CD4-positive, alpha-beta memory T cell (primary cell): ENCODE measurements at regions not wholly inside any gene's neighbourhood (a gene's known extent, or its start where the extent isn't known, plus 50 kb on each side); places are given as distances from the start of the nearest gene placed in this dataset.
"Not testable (repeated sequence)": the region's sequence is repeated elsewhere in the genome, so short reads cannot be mapped to it uniquely, and the experiment has no call there.

ENCODE experiments used
- CTCF ChIA-PET: fragments of 350-600 bp; sonication (Branson Sonifier 250); formaldehyde crosslinking; loops from one replicate; lab custom pipeline; 2021; ENCODE audit warnings: inconsistent platforms; ENCODE audit not compliant: partially characterized antibody; lab: Charles Lee
- POLR2A ChIA-PET: fragments of 350-600 bp; sonication (Branson Sonifier 250); formaldehyde crosslinking; loops from one replicate; lab custom pipeline; 2021; ENCODE audit not compliant: partially characterized antibody; lab: Charles Lee
- DNase-seq, 5 donors: peaks; one replicate each; pipeline versions ENCODE4 v3.0.0 to v3.0.0-alpha.2; 2020 to 2022; ENCODE audit warnings: mixed read lengths in 1 of 5
- H3K27ac ChIP-seq: one replicate; pipeline ENCODE4 v1.7.0; 2013; ENCODE audit warnings: low read depth, low read length
- H3K27me3 ChIP-seq: 2 replicates; pipeline ENCODE4 v1.7.0; 2013; ENCODE audit warnings: mild to moderate bottlenecking, low read length, moderate library complexity; ENCODE audit not compliant: insufficient read depth
- H3K36me3 ChIP-seq: 2 replicates; pipeline ENCODE4 v1.7.0; 2013; ENCODE audit warnings: mild to moderate bottlenecking, low read length, moderate library complexity; ENCODE audit not compliant: insufficient read depth
- H3K4me1 ChIP-seq: 2 replicates; pipeline ENCODE4 v1.7.0; 2013; ENCODE audit warnings: mild to moderate bottlenecking, low read length, moderate library complexity; ENCODE audit not compliant: insufficient read depth
- H3K4me3 ChIP-seq, 2 donors: one replicate each; pipeline ENCODE4 v1.7.0; 2013; ENCODE audit warnings: low read length in 2 of 2, mild to moderate bottlenecking in 1 of 2
- H3K9me3 ChIP-seq, 2 donors: one replicate each; pipeline ENCODE4 v1.7.0; 2013; ENCODE audit warnings: low read length in 2 of 2, control low read depth in 1 of 2; ENCODE audit not compliant: control insufficient read depth in 1 of 2
- H3K27ac Mint-ChIP-seq, 7 donors: one replicate each; pipeline ENCODE4 v1.8.0; 2020 to 2021; ENCODE audit warnings: mixed read lengths in 7 of 7, mild to moderate bottlenecking in 6 of 7, inconsistent platforms in 3 of 7, moderate library complexity in 3 of 7
- H3K27me3 Mint-ChIP-seq, 2 donors: one replicate each; pipeline ENCODE4 v1.8.0; 2020 to 2021; ENCODE audit warnings: mixed read lengths in 2 of 2
- H3K36me3 Mint-ChIP-seq, 2 donors: one replicate each; pipeline ENCODE4 v1.8.0; 2020 to 2021; ENCODE audit warnings: mixed read lengths in 2 of 2, inconsistent platforms in 1 of 2, mild to moderate bottlenecking in 1 of 2
- H3K4me1 Mint-ChIP-seq, 4 donors: one replicate each; pipeline ENCODE4 v1.8.0; 2020 to 2021; ENCODE audit warnings: mixed read lengths in 4 of 4, mild to moderate bottlenecking in 1 of 4
- H3K4me3 Mint-ChIP-seq, 8 donors: one replicate each; pipeline ENCODE4 v1.8.0; 2020 to 2021; ENCODE audit warnings: mixed read lengths in 8 of 8, mild to moderate bottlenecking in 7 of 8, moderate library complexity in 6 of 8, inconsistent platforms in 3 of 8
- H3K9me3 Mint-ChIP-seq, 8 donors: one replicate each; pipeline ENCODE4 v1.8.0; 2020 to 2021; ENCODE audit warnings: mixed read lengths in 8 of 8, mild to moderate bottlenecking in 5 of 8, inconsistent platforms in 3 of 8, moderate library complexity in 1 of 8
- intact Hi-C: fragments of 100-400 bp; cut with micrococcal nuclease; formaldehyde crosslinking; loops from one replicate; pipeline ENCODE4 v1.15.1; 2023

DNA sequence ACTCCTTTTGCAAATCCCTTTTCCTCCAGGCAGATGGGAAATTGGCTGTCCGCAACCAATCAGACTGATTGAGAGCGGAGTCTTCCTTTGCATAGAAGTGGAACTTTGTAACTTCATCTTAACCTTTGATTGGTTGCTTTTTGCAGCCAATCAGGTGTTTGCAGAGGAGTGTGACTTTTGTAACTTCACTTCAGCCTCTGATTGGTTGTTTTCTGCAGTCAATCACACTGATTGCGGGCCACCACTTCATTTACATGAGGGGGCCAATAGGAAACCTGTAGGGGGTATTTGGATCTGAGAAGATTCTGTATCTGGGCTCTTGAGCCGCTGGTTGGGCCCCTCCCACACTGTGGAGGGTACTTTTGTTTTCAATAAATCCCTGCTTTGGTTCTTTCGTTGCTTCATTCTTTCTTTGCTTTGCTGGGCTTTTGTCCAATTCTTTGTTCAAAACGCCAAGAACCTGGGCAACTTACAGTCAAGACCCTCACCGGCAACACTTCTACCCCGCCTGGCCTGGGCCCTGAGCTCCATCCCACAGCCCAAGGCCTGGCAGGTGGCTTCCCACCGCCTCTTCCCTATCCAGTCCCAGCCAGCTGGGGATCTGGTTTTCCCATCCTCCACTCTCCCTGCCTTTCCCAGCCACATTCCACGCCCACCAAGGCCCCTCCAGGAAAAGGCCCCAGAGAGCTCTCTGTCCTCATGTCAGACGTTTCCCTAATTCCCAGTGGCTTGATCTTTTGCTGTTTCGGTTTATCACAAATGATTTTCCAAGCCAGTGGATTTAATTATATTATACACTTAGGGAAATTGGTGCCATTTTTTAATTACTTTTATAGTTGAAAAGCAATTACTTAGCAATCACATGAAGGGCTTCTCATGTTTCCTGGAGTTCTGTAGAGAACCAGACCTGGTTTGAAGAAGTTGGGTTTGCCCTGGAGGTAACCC is 110.2 kb upstream of the STX18 start:
- Mint-ChIP-seq H3K4me3 (no peak overlapping the region), H3K4me1 (no peaks in the 10 kb centered on the region), H3K36me3 (peaks cover 8 to 25% of the 10 kb centered on the region in 2 donors), H3K27ac (no peak overlapping the region), H3K9me3 (no peaks in the 10 kb centered on the region), H3K27me3 (no peaks in the 10 kb centered on the region)
- H3K4me3 ChIP-seq, result no peak overlapping the region
- DNase-seq, result no peak
- ChIA-PET POLR2A (no interaction called here), CTCF (no interaction called here)
- H3K4me1 ChIP-seq, result no peaks in the 10 kb centered on the region
- no peaks in the 10 kb centered on the region for H3K27me3 ChIP-seq
- H3K27ac ChIP-seq, result no peak overlapping the region
- H3K36me3 ChIP-seq, result no peaks in the 10 kb centered on the region
- intact Hi-C loops, result no loop called here
- H3K9me3 ChIP-seq, result no peaks in the 10 kb centered on the region

DNA sequence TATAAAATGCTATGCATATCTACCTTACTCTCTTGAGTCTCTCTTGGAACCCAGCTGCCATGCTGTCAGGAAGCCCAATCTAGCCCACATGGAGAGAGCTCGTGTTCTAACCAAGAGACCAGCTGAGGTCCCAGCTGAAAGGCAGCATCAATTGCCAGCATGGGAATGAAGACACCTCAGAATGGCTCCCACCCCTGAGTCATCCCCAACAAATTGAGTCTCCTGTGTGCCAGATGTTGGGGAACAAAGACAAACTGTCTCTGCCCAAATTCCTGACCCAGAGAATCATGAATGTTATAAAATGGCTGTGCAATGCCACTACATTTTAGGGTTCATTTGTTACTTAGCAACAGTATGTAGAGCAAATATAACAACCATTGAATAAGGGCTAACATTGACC is 105.2 kb upstream of the STX18 start:
- ChIA-PET CTCF (interaction anchor here (1.4 kb wide), 1 partner anchor 13 kb away, joined by 4 read pairs; no protein-coding TSS in a partner anchor), POLR2A (no interaction called here)
- DNase-seq, result no peak
- Mint-ChIP-seq H3K27me3 (no peaks in the 10 kb centered on the region), H3K4me3 (no peak overlapping the region), H3K27ac (no peak overlapping the region), H3K4me1 (no peaks in the 10 kb centered on the region), H3K9me3 (no peaks in the 10 kb centered on the region), H3K36me3 (peaks cover 4 to 13% of the 10 kb centered on the region in 2 donors)
- Histone ChIP-seq H3K4me1 (no peaks in the 10 kb centered on the region), H3K4me3 (no peak overlapping the region), H3K9me3 (no peaks in the 10 kb centered on the region), H3K27ac (no peak overlapping the region), H3K36me3 (no peaks in the 10 kb centered on the region), H3K27me3 (no peaks in the 10 kb centered on the region)
- intact Hi-C loops, result no loop called here

DNA sequence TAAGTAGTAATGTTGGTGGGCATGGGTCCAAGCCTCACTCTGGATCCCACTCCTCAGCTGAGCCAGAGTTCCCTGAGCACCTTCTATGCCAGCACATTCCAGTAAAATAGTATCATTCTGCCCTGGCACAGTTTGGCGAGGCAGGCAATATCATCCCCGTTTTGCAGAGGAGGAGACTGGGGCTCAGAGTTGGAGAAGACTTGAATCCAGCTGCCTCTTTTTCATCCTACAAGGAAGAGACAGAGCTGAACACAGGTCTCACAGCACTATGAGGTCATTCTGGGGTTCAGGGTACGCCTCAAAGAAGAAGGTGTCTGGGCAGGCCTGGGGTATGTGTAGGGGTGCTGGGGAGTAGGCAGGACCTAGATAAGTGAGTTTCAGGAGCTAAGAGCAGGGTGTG is 103.9 kb upstream of the STX18 start:
- intact Hi-C loops, result no loop called here
- Histone ChIP-seq H3K27me3 (no peaks in the 10 kb centered on the region), H3K9me3 (no peaks in the 10 kb centered on the region), H3K36me3 (no peaks in the 10 kb centered on the region), H3K4me1 (no peaks in the 10 kb centered on the region), H3K27ac (no peak overlapping the region), H3K4me3 (no peak overlapping the region)
- Mint-ChIP-seq H3K27ac (no peak overlapping the region), H3K4me1 (no peaks in the 10 kb centered on the region), H3K27me3 (no peaks in the 10 kb centered on the region), H3K4me3 (no peak overlapping the region), H3K36me3 (peaks cover 4 to 13% of the 10 kb centered on the region in 2 donors), H3K9me3 (no peaks in the 10 kb centered on the region)
- ChIA-PET POLR2A (no interaction called here), CTCF (no interaction called here)
- DNase-seq, result no peak

DNA sequence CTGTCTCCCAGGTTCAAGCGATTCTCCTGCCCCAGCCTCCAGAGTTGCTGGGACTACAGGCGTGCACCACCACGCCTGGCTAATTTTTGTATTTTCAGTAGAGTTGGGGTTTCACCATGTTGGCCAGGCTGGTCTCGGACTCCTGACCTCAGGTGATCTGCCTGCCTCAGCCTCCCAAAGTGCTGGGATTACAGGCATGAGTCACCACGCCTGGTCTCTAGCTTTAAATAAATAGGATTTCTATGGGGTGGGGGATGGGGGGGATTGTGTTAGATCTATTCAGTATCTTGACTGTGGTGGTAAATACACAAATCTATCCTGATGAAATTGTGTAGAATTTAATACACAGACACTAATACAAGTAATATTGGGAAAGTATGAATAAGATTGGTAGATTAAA is 102.4 kb upstream of the STX18 start:
- H3K27ac Mint-ChIP-seq, H3K36me3 Mint-ChIP-seq, H3K9me3 ChIP-seq, CTCF ChIA-PET, H3K4me1 ChIP-seq, H3K4me1 Mint-ChIP-seq, intact Hi-C loops, DNase-seq, H3K27me3 Mint-ChIP-seq, H3K27ac ChIP-seq, H3K9me3 Mint-ChIP-seq, POLR2A ChIA-PET, H3K4me3 ChIP-seq, H3K4me3 Mint-ChIP-seq, H3K27me3 ChIP-seq, H3K36me3 ChIP-seq: not testable (repeated sequence)

DNA sequence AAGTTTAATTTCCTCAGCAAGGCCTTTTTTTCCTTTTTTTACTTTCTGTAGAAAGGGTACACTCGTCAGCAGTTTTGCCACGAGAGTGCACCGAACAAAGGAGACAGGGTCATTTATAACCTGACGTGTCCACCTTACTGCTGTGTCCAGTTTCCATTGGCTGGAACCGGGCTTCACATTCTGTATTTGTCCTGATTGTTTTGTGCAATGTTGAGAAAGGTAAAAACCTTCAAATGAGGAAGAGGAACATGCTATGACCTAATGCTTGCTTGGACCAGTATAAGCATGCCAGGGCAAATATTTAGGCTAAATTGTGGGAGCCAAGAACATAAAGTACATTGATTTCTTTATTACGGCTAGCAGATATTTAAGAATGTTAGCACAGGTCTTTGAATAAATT is 101.9 kb upstream of the STX18 start:
- CTCF ChIA-PET, H3K27me3 ChIP-seq, H3K4me1 ChIP-seq, POLR2A ChIA-PET, DNase-seq, H3K4me3 ChIP-seq, H3K4me3 Mint-ChIP-seq, intact Hi-C loops, H3K36me3 Mint-ChIP-seq, H3K36me3 ChIP-seq, H3K27me3 Mint-ChIP-seq, H3K9me3 ChIP-seq, H3K27ac ChIP-seq, H3K4me1 Mint-ChIP-seq, H3K9me3 Mint-ChIP-seq, H3K27ac Mint-ChIP-seq: not testable (repeated sequence)

DNA sequence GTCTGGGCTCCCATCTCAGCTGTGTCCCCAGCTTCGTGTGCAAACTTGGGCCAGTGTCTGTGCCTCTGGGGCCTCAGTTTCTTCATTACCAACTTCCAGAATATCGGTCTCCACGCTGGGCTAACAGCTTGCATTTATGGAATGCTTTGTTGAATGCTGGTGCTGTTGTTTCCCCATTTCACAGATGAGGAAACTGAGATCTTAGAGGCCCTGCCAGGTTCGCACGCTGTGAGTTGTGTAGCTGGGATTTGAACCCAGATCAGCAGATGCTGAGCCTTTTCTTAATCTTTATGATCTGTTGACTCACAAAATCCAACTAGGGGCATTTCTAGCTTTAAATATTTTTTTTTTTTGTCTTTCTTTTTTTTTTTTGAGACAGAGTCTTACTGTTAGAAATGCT is 101.5 kb upstream of the STX18 start:
- CTCF ChIA-PET, result no interaction called here
- no peaks in the 10 kb centered on the region for H3K9me3 Mint-ChIP-seq
- no peak for DNase-seq

DNA sequence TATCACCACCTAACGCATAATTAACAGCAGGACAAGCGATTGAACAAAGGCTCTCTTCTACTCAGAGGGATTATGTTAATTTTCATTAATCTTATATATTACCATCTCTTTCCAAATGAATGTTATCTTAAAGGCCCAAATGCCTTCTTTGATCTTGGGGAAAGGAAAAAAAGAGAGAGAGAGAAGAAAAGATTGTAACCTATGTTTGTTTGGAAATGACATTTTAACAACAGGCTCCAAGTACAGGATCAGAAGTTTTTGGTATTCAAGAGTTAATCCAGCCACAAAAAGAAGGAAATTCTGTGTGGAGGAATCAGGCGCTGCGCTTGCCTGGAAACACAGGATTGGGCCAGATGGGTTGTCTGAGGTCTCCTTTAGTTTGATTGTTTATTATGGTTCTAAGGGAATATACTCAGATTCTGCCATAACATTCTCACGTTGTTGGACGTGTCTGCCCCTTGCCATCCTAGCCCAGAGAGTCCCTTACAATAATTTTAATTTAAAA is 100.7 kb upstream of the STX18 start:
- no peak overlapping the region for H3K27ac ChIP-seq
- Mint-ChIP-seq H3K27me3 (no peaks in the 10 kb centered on the region), H3K36me3 (peaks cover 0 to 8% of the 10 kb centered on the region in 2 donors), H3K9me3 (no peaks in the 10 kb centered on the region), H3K4me3 (no peak overlapping the region), H3K27ac (no peak overlapping the region), H3K4me1 (no peaks in the 10 kb centered on the region)
- H3K4me1 ChIP-seq, result no peaks in the 10 kb centered on the region
- H3K27me3 ChIP-seq, result no peaks in the 10 kb centered on the region
- ChIA-PET CTCF (no interaction called here), POLR2A (no interaction called here)
- DNase-seq, result no peak
- H3K4me3 ChIP-seq, result no peak overlapping the region
- intact Hi-C loops, result no loop called here
- H3K36me3 ChIP-seq, result no peaks in the 10 kb centered on the region
- H3K9me3 ChIP-seq, result no peaks in the 10 kb centered on the region

More for the DNA sequence above, 101.5 kb upstream of the STX18 start:
- Mint-ChIP-seq H3K4me1 (no peaks in the 10 kb centered on the region), H3K27ac (no peak overlapping the region), H3K36me3 (peaks cover 0 to 8% of the 10 kb centered on the region in 2 donors), H3K27me3 (no peaks in the 10 kb centered on the region), H3K4me3 (no peak overlapping the region)
- Histone ChIP-seq H3K27me3 (no peaks in the 10 kb centered on the region), H3K9me3 (no peaks in the 10 kb centered on the region), H3K4me3 (no peak overlapping the region), H3K36me3 (no peaks in the 10 kb centered on the region), H3K4me1 (no peaks in the 10 kb centered on the region), H3K27ac (no peak overlapping the region)
- intact Hi-C loops, result no loop called here
- POLR2A ChIA-PET, result no interaction called here
